ENCODE measurements at regions not wholly inside any gene's neighbourhood (a gene's known extent, or its start where the extent isn't known, plus 50 kb on each side); places are given as distances from the start of the nearest gene placed in this dataset.
"Not testable (repeated sequence)": the region's sequence is repeated elsewhere in the genome, so short reads cannot be mapped to it uniquely, and the experiment has no call there.

DNA sequence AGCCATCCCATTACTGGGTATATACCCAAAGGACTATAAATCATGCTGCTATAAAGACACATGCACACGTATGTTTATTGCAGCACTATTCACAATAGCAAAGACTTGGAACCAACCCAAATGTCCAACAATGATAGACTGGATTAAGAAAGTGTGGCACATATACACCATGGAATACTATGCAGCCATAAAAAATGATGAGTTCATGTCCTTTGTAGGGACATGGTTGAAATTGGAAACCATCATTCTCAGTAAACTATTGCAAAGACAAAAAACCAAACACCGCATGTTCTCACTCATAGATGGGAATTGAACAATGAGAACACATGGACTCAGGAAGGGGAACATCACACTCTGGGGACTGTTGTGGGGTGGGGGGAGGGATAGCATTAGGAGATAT is 85.7 kb upstream of the PPP2R5C start:
- H3K9ac ChIP-seq (ENCODE audit: control insufficient read depth, insufficient read depth, low read length); H3K9me3 ChIP-seq (replicated peaks; ENCODE audit: control insufficient read depth, insufficient read depth, low read length); H3K4me1 ChIP-seq (ENCODE audit: control insufficient read depth, insufficient read depth, low read length); H3K4me2 ChIP-seq (ENCODE audit: control insufficient read depth, insufficient read depth); RAD21 ChIA-PET (ENCODE audit: unreplicated experiment); BruUV-seq (replicated peaks); ATAC-seq; CTCF ChIA-PET; intact Hi-C loops (cut with micrococcal nuclease; ENCODE audit: unreplicated experiment); H2AFZ ChIP-seq (ENCODE audit: control insufficient read depth, low read depth, low read length); H4K20me1 ChIP-seq (ENCODE audit: control insufficient read depth, insufficient read depth); FAIRE-seq; H3K27ac ChIP-seq (ENCODE audit: control insufficient read depth, insufficient read depth); DNase-seq (ENCODE audit: low read depth, low spot score); H3K79me2 ChIP-seq (ENCODE audit: control insufficient read depth, insufficient read depth, low read length); in situ Hi-C loops (cut with MboI); H3K4me3 ChIP-seq; H3K27me3 ChIP-seq (replicated peaks in 1 of 2; ENCODE audit: control insufficient read depth in 2 of 2, insufficient read depth in 2 of 2, low read length in 1 of 2); SMC1A ChIA-PET (ENCODE audit: uncharacterized antibody, unreplicated experiment); H3K36me3 ChIP-seq (ENCODE audit: control insufficient read depth in 2 of 2, insufficient read depth in 2 of 2, low read length in 1 of 2); POLR2A ChIA-PET: not testable (repeated sequence)
- WGBS (ENCODE audit: insufficient coverage, insufficient replicate concordance, low lambda C conversion rate, missing lambda C conversion rate), result 33% methylated on average over 1 of the region's 2 CpGs

DNA sequence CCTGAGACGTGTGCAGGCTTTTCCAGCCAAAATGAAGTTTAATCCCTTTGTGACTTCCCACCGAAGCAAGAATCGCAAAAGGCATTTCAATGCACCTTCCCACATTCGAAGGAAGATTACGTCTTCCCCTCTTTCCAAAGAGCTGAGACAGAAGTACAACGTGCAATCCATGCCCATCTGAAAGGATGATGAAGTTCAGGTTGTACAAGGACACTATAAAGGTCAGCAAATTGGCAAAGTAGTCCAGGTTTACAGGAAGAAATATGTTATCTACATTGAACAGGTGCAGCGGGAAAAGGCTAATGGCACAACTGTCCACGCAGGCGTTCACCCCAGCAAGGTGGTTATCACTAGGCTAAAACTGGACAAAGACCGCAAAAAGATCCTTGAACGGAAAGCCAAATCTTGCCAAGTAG is 83.6 kb upstream of the PPP2R5C start:
- H2AFZ ChIP-seq (ENCODE audit: control insufficient read depth, low read depth, low read length); H3K9me3 ChIP-seq (replicated peaks; ENCODE audit: control insufficient read depth, insufficient read depth, low read length); H3K27ac ChIP-seq (ENCODE audit: control insufficient read depth, insufficient read depth); POLR2A ChIA-PET; RAD21 ChIA-PET (ENCODE audit: unreplicated experiment); SMC1A ChIA-PET (ENCODE audit: uncharacterized antibody, unreplicated experiment); intact Hi-C loops (cut with micrococcal nuclease; ENCODE audit: unreplicated experiment); H3K4me2 ChIP-seq (ENCODE audit: control insufficient read depth, insufficient read depth); H3K4me3 ChIP-seq; FAIRE-seq; H3K4me1 ChIP-seq (ENCODE audit: control insufficient read depth, insufficient read depth, low read length); H3K79me2 ChIP-seq (ENCODE audit: control insufficient read depth, insufficient read depth, low read length); in situ Hi-C loops (cut with MboI); H3K9ac ChIP-seq (ENCODE audit: control insufficient read depth, insufficient read depth, low read length); CTCF ChIA-PET; BruUV-seq (replicated peaks); H4K20me1 ChIP-seq (ENCODE audit: control insufficient read depth, insufficient read depth); DNase-seq (ENCODE audit: low read depth, low spot score); H3K27me3 ChIP-seq (replicated peaks in 1 of 2; ENCODE audit: control insufficient read depth in 2 of 2, insufficient read depth in 2 of 2, low read length in 1 of 2); H3K36me3 ChIP-seq (ENCODE audit: control insufficient read depth in 2 of 2, insufficient read depth in 2 of 2, low read length in 1 of 2); ATAC-seq: not testable (repeated sequence)
- 46% methylated on average over 11 of the region's 11 CpGs for WGBS (ENCODE audit: insufficient coverage, insufficient replicate concordance, low lambda C conversion rate, missing lambda C conversion rate)

DNA sequence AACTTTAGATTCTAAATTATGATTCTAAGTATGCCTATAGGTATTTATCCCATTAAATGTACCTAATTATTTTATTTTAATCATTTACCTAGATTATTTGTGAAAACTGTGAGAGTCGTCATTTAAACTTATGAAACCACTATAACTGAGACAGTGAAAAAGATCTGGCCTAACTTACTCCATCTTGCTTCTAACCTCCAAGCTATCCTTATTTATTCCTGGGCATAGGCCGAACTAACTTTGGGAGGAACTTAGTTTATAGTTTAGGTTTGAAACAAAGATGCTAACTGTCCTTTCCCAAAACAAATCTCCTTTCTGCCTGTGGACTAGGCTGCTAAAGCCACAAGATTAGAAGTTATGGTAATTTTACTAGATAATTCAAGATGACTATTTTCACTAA is 79.7 kb upstream of the PPP2R5C start:
- Histone ChIP-seq H3K27me3 (replicated peaks in 1 of 2; ENCODE audit: control insufficient read depth in 2 of 2, insufficient read depth in 2 of 2, low read length in 1 of 2) (no peaks in the 10 kb centered on the region), H3K79me2 (ENCODE audit: control insufficient read depth, insufficient read depth, low read length) (no peaks in the 10 kb centered on the region), H3K9me3 (replicated peaks; ENCODE audit: control insufficient read depth, insufficient read depth, low read length) (no peaks in the 10 kb centered on the region), H2AFZ (ENCODE audit: control insufficient read depth, low read depth, low read length) (no peak overlapping the region), H3K9ac (ENCODE audit: control insufficient read depth, insufficient read depth, low read length) (no peak overlapping the region), H3K4me1 (ENCODE audit: control insufficient read depth, insufficient read depth, low read length) (no peaks in the 10 kb centered on the region), H3K4me3 (no peak overlapping the region), H4K20me1 (ENCODE audit: control insufficient read depth, insufficient read depth) (no peaks in the 10 kb centered on the region), H3K4me2 (ENCODE audit: control insufficient read depth, insufficient read depth) (no peak overlapping the region), H3K36me3 (ENCODE audit: control insufficient read depth in 2 of 2, insufficient read depth in 2 of 2, low read length in 1 of 2) (no peaks in the 10 kb centered on the region), H3K27ac (ENCODE audit: control insufficient read depth, insufficient read depth) (no peak overlapping the region)
- ATAC-seq, result no peak
- RAD21 ChIA-PET (ENCODE audit: unreplicated experiment), result no interaction called here
- SMC1A ChIA-PET (ENCODE audit: uncharacterized antibody, unreplicated experiment), result no interaction called here
- in situ Hi-C loops (cut with MboI) (no loop called here), intact Hi-C loops (cut with micrococcal nuclease; ENCODE audit: unreplicated experiment) (no loop called here)
- BruUV-seq (replicated peaks), result no TSS peak
- no peak for FAIRE-seq
- CTCF ChIA-PET, result no interaction called here
- POLR2A ChIA-PET, result no interaction called here
- 76% methylated on average over 2 of the region's 2 CpGs for WGBS (ENCODE audit: insufficient coverage, insufficient replicate concordance, low lambda C conversion rate, missing lambda C conversion rate)
- DNase-seq (ENCODE audit: low read depth, low spot score), result no peak
- no peak for TF ChIP-seq YY1 (IDR thresholded peaks at IDR 0.05; ENCODE audit: low read depth, low read length)
- TF ChIP-seq STAT1 (conservative IDR thresholded peaks at IDR 0.05), result no peak
- TF ChIP-seq, protein P1, sequence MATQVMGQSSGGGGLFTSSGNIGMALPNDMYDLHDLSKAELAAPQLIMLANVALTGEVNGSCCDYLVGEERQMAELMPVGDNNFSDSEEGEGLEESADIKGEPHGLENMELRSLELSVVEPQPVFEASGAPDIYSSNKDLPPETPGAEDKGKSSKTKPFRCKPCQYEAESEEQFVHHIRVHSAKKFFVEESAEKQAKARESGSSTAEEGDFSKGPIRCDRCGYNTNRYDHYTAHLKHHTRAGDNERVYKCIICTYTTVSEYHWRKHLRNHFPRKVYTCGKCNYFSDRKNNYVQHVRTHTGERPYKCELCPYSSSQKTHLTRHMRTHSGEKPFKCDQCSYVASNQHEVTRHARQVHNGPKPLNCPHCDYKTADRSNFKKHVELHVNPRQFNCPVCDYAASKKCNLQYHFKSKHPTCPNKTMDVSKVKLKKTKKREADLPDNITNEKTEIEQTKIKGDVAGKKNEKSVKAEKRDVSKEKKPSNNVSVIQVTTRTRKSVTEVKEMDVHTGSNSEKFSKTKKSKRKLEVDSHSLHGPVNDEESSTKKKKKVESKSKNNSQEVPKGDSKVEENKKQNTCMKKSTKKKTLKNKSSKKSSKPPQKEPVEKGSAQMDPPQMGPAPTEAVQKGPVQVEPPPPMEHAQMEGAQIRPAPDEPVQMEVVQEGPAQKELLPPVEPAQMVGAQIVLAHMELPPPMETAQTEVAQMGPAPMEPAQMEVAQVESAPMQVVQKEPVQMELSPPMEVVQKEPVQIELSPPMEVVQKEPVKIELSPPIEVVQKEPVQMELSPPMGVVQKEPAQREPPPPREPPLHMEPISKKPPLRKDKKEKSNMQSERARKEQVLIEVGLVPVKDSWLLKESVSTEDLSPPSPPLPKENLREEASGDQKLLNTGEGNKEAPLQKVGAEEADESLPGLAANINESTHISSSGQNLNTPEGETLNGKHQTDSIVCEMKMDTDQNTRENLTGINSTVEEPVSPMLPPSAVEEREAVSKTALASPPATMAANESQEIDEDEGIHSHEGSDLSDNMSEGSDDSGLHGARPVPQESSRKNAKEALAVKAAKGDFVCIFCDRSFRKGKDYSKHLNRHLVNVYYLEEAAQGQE (IDR thresholded peaks at IDR 0.05; ENCODE audit: low read depth, low read length), result no peak
- TF ChIP-seq SMC3 (IDR thresholded peaks at IDR 0.05; ENCODE audit: borderline replicate concordance, low read length), result no peak
- no peak for TF ChIP-seq ZNF384 (IDR thresholded peaks at IDR 0.05; ENCODE audit: borderline replicate concordance, low read depth, low read length)
- no peak for TF ChIP-seq ELK1 (IDR thresholded peaks at IDR 0.05; ENCODE audit: low read depth, low read length)
- no peak for TF ChIP-seq PAX5 (IDR thresholded peaks at IDR 0.05; ENCODE audit: borderline replicate concordance, low read depth, low read length)

Data from GM12878 (cell line).